Astrocyte of the cerebellum (primary cell): ENCODE measurements at regions not wholly inside any gene's neighbourhood (a gene's known extent, or its start where the extent isn't known, plus 50 kb on each side); places are given as distances from the start of the nearest gene placed in this dataset.

ENCODE experiments used
- DNase-seq: peaks from one replicate; pipeline ENCODE4 v3.0.0-alpha.2; 2011; ENCODE audit warnings: low read depth
- H3K4me3 ChIP-seq: 2 replicates; pipeline ENCODE4 v1.5.1; 2011; ENCODE audit warnings: mild to moderate bottlenecking, low read depth, low read length, moderate library complexity
- in situ Hi-C: cut with HindIII; loops from 2 replicates; pipeline ENCODE4 v1.10.0; 2017; ENCODE audit warnings: low sequenced_read_pairs
- TF ChIP-seq, protein P1 (sequence below): IDR thresholded peaks from 2 replicates; pipeline ENCODE4 v1.5.1; 2012; ENCODE audit warnings: low read length, low read depth, moderate library complexity, mild to moderate bottlenecking; ENCODE audit errors: missing control alignments

- TF ChIP-seq, protein P1, sequence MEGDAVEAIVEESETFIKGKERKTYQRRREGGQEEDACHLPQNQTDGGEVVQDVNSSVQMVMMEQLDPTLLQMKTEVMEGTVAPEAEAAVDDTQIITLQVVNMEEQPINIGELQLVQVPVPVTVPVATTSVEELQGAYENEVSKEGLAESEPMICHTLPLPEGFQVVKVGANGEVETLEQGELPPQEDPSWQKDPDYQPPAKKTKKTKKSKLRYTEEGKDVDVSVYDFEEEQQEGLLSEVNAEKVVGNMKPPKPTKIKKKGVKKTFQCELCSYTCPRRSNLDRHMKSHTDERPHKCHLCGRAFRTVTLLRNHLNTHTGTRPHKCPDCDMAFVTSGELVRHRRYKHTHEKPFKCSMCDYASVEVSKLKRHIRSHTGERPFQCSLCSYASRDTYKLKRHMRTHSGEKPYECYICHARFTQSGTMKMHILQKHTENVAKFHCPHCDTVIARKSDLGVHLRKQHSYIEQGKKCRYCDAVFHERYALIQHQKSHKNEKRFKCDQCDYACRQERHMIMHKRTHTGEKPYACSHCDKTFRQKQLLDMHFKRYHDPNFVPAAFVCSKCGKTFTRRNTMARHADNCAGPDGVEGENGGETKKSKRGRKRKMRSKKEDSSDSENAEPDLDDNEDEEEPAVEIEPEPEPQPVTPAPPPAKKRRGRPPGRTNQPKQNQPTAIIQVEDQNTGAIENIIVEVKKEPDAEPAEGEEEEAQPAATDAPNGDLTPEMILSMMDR = no peak
- H3K4me3 ChIP-seq = no peak overlapping the region
- DNase-seq = no peak
- in situ Hi-C loops = no loop called here
These were observed 431.6 kb upstream of the FSHR start for GRCh38 chr2:49585921-49586320.

DNA sequence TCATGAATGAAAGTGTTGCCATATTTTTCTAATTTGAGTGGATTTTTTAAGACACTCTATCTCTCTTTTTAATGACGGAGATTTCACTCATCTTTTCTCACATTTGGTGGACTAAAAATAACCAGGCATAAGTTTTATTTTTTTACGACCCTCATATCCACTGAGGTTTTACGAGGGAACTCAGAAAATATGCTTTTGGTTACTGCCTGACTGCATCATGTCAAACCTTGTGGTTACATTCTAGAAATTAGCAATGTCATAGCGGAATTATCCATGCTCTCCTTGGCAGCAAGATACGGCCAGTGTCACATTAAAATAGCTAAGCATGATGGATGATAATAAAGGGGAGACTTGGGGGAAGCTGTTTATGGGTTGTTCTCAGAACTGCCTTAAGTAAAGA lies 428.6 kb upstream of the FSHR start:
- no peak overlapping the region for H3K4me3 ChIP-seq
- no peak for DNase-seq
- in situ Hi-C loops = no loop called here
- TF ChIP-seq, protein P1 = no peak

DNA sequence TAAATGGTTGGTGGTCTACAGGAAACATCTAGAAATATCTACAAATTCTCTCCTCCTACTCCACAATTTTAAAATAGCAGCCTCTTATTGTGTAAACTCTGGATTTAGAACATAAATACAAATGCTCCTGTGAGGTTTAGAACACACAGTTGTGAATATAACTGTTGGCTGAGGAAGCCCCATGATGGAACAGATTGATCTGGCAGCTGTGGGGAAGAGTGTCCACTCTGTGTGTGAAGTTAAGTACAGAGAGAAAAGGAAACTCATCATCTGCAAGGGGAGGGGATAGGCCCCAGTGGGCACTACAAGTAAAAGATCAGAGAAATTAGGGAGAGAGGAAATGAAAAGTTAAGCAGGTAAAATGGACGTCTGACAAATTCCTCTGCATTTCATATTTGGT lies 422.7 kb upstream of the FSHR start:
- in situ Hi-C loops = no loop called here
- H3K4me3 ChIP-seq = no peak overlapping the region
- no peak for DNase-seq
- TF ChIP-seq, protein P1 = no peak

- no peak for DNase-seq
- H3K4me3 ChIP-seq = no peak overlapping the region
- TF ChIP-seq, protein P1 = no peak
- in situ Hi-C loops = no loop called here
These were observed 414.9 kb upstream of the FSHR start for GRCh38 chr2:49569176-49569575.

GRCh38 chr2:49567811-49568600 lies 413.7 kb upstream of the FSHR start:
- TF ChIP-seq, protein P1 = no peak
- DNase-seq = no peak
- in situ Hi-C loops = no loop called here
- H3K4me3 ChIP-seq = no peak overlapping the region

DNA sequence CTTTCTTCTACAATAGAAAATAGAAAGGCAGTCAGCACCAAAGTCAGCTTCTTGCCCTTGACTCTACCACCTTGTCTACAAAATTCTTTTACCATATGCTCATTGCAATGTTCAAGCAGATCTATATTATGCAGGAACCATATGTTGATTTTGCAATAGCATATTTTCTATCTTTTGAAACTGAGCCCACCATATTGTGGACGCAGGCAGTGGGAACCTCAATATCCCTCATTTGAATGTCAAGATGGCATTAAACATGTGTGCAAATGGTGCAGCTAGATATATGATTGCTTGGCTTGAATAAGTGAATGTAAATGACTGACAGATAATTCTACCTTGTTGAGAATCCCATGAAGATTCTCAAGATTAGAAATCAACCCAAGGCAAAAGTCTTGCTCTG lies 412.7 kb upstream of the FSHR start:
- DNase-seq = no peak
- in situ Hi-C loops = no loop called here
- TF ChIP-seq, protein P1 = no peak
- H3K4me3 ChIP-seq = no peak overlapping the region

GRCh38 chr2:49553658-49554057 lies 399.3 kb upstream of the FSHR start:
- in situ Hi-C loops = no loop called here
- DNase-seq = no peak
- H3K4me3 ChIP-seq = no peak overlapping the region
- TF ChIP-seq, protein P1 = no peak
